CD14-positive monocyte (primary cell): ENCODE measurements at regions not wholly inside any gene's neighbourhood (a gene's known extent, or its start where the extent isn't known, plus 50 kb on each side); places are given as distances from the start of the nearest gene placed in this dataset.

Experiments used
- DNase-seq, 3 donors: peaks; one replicate each; pipeline ENCODE4 v3.0.0-alpha.2; 2011 to 2022
- H2AFZ ChIP-seq: 2 replicates; pipeline ENCODE4 v1.6.0; 2012; ENCODE audit warnings: mild to moderate bottlenecking, low read depth, low read length, inconsistent platforms; ENCODE audit not compliant: insufficient read depth, poor library complexity, severe bottlenecking
- H3K27ac ChIP-seq, 2 donors: 1 replicate in 1 of 2; 2 replicates in 1 of 2; pipeline ENCODE4 v1.5.1; 2012 to 2013; ENCODE audit warnings: low read length in 2 of 2, control low read depth in 1 of 2, inconsistent platforms in 1 of 2, low read depth in 1 of 2, mild to moderate bottlenecking in 1 of 2
- H3K27me3 ChIP-seq, 2 donors: one replicate each; pipeline versions ENCODE4 v1.6.0 to v1.6.1; 2011 to 2013; ENCODE audit warnings: low read length in 2 of 2; ENCODE audit not compliant: control insufficient read depth in 2 of 2, insufficient read depth in 2 of 2
- H3K36me3 ChIP-seq, 2 donors: replicated peaks in 1 of 2; 1 replicate in 1 of 2; 2 replicates in 1 of 2; pipeline versions ENCODE4 v1.5.1 to v1.6.1; 2012 to 2013; ENCODE audit warnings: low read length in 2 of 2, control low read depth in 1 of 2, inconsistent platforms in 1 of 2, mild to moderate bottlenecking in 1 of 2; ENCODE audit not compliant: insufficient read depth in 2 of 2, control insufficient read depth in 1 of 2
- H3K4me1 ChIP-seq, 2 donors: 1 replicate in 1 of 2; 2 replicates in 1 of 2; pipeline versions ENCODE4 v1.5.1 to v1.6.1; 2012 to 2013; ENCODE audit warnings: low read length in 2 of 2, control low read depth in 1 of 2, inconsistent platforms in 1 of 2, mild to moderate bottlenecking in 1 of 2, moderate library complexity in 1 of 2; ENCODE audit not compliant: insufficient read depth in 2 of 2, control insufficient read depth in 1 of 2
- H3K4me2 ChIP-seq: replicated peaks from 2 replicates; pipeline ENCODE3; 2012; ENCODE audit warnings: low read length, moderate library complexity, mild to moderate bottlenecking; ENCODE audit not compliant: poor library complexity, severe bottlenecking; ENCODE audit errors: extremely low read depth
- H3K4me3 ChIP-seq, 3 experiments: fragments of 200-600 bp in 1 of 3; sonication (generic) in 1 of 3; replicated peaks in 1 of 3; 1 replicate in 2 of 3; 2 replicates in 1 of 3; pipeline ENCODE4 v1.5.1; 2011 to 2013; ENCODE audit warnings: low read length in 3 of 3, mild to moderate bottlenecking in 3 of 3, control low read depth in 2 of 3, low read depth in 2 of 3, inconsistent platforms in 1 of 3, moderate library complexity in 1 of 3
- H3K79me2 ChIP-seq: 2 replicates; pipeline ENCODE4 v1.6.0; 2012; ENCODE audit warnings: mild to moderate bottlenecking, control low read depth, inconsistent platforms, low read length, moderate library complexity; ENCODE audit not compliant: insufficient read depth
- H3K9ac ChIP-seq: 2 replicates; pipeline ENCODE4 v1.6.0; 2017; ENCODE audit warnings: low read length, mild to moderate bottlenecking; ENCODE audit not compliant: insufficient read depth, poor library complexity, severe bottlenecking
- H3K9me3 ChIP-seq, 2 donors: replicated peaks in 1 of 2; 1 replicate in 1 of 2; 2 replicates in 1 of 2; pipeline versions ENCODE4 v1.5.1 to v1.6.1; 2012 to 2013; ENCODE audit warnings: low read length in 2 of 2, control low read depth in 1 of 2; ENCODE audit not compliant: control insufficient read depth in 1 of 2, insufficient read depth in 1 of 2
- H4K20me1 ChIP-seq: 2 replicates; pipeline ENCODE4 v1.6.0; 2012; ENCODE audit warnings: mild to moderate bottlenecking, low read length, control low read depth, moderate library complexity; ENCODE audit not compliant: insufficient read depth
- H3K27ac Mint-ChIP-seq, 7 donors: one replicate each; pipeline ENCODE4 v1.8.0; 2020; ENCODE audit warnings: mild to moderate bottlenecking in 7 of 7, mixed read lengths in 7 of 7, moderate library complexity in 6 of 7, inconsistent platforms in 2 of 7
- H3K27me3 Mint-ChIP-seq, 3 donors: one replicate each; pipeline ENCODE4 v1.8.0; 2021 to 2022; ENCODE audit warnings: low read depth in 3 of 3, mild to moderate bottlenecking in 3 of 3, mixed read lengths in 3 of 3, moderate library complexity in 3 of 3, inconsistent platforms in 1 of 3
- H3K36me3 Mint-ChIP-seq, 2 donors: one replicate each; pipeline ENCODE4 v1.8.0; 2020; ENCODE audit warnings: mixed read lengths in 2 of 2, inconsistent platforms in 1 of 2, mild to moderate bottlenecking in 1 of 2
- H3K4me1 Mint-ChIP-seq: one replicate; pipeline ENCODE4 v1.8.0; 2020; ENCODE audit warnings: mild to moderate bottlenecking, mixed read lengths
- H3K4me3 Mint-ChIP-seq, 2 donors: one replicate each; pipeline ENCODE4 v1.8.0; 2020; ENCODE audit warnings: mild to moderate bottlenecking in 2 of 2, mixed read lengths in 2 of 2, moderate library complexity in 1 of 2
- H3K9me3 Mint-ChIP-seq, 7 donors: one replicate each; pipeline ENCODE4 v1.8.0; 2020 to 2022; ENCODE audit warnings: mixed read lengths in 7 of 7, mild to moderate bottlenecking in 6 of 7, moderate library complexity in 6 of 7, inconsistent platforms in 2 of 7
- CTCF ChIP-seq: fragments of 200-600 bp; IDR thresholded peaks from one replicate; pipeline ENCODE4 v1.8.0; 2022; ENCODE audit warnings: antibody characterized with exemption, mild to moderate bottlenecking
- WGBS: methylation state at CpG from one replicate; pipeline ENCODE4 v1.1.5; 2013; ENCODE audit warnings: missing lambda C conversion rate; ENCODE audit not compliant: insufficient coverage; 5-methylcytosine and 5-hydroxymethylcytosine counted together
- intact Hi-C, 2 donors: fragments of 100-400 bp; cut with micrococcal nuclease; formaldehyde crosslinking; loops; one replicate each; pipeline versions ENCODE4 v1.15.0 to v1.15.1; 2023

GRCh38 chr6:86107985-86108384 is 465.3 kb upstream of the SYNCRIP start:
- Mint-ChIP-seq H3K36me3 (no peaks in the 10 kb centered on the region), H3K4me1 (no peaks in the 10 kb centered on the region), H3K27me3 (no peaks in the 10 kb centered on the region), H3K9me3 (peaks cover 0 to 10% (median 4%) of the 10 kb centered on the region in 7 donors), H3K4me3 (no peak overlapping the region), H3K27ac (no peak overlapping the region)
- no peak for TF ChIP-seq CTCF
- Histone ChIP-seq H2AFZ (no peak overlapping the region), H3K27me3 (no peaks in the 10 kb centered on the region), H3K79me2 (no peaks in the 10 kb centered on the region), H3K9ac (no peak overlapping the region), H3K27ac (no peak overlapping the region), H3K9me3 (peaks cover 11 to 15% of the 10 kb centered on the region in 2 donors), H3K4me2 (no peak overlapping the region), H4K20me1 (no peaks in the 10 kb centered on the region), H3K4me1 (no peaks in the 10 kb centered on the region), H3K36me3 (no peaks in the 10 kb centered on the region), H3K4me3 (no peak overlapping the region)
- intact Hi-C loops: no loop called here
- 67% methylated on average over 1 of the region's 2 CpGs for WGBS
- DNase-seq: no peak

DNA sequence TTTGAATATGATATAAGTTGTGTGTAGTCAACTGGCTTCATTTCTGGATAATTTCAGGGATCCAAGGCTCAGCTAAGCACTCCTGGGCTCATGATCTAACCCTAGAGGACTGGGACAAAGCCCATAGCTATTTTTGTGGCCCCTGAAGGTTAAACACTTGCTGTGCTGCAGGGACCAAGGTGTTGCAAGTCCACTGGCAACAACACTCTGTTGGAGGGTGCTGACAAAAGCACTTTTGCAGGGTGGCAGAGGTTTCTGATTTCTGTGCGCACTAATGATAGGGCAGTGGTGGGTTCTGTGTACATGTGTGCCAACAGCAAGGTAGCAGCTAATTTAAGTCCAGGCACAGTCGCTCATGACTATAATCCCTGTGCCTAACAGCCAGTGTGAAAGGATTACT is 445.3 kb upstream of the SYNCRIP start:
- no peak overlapping the region for H3K27ac ChIP-seq
- H3K4me1 ChIP-seq: no peaks in the 10 kb centered on the region
- peaks cover 0 to 4% (median 1%) of the 10 kb centered on the region in 3 donors for H3K27me3 Mint-ChIP-seq
- no peak overlapping the region for H3K4me2 ChIP-seq
- 100% methylated on average over 1 of the region's 2 CpGs for WGBS
- H3K27ac Mint-ChIP-seq: no peak overlapping the region
- H3K4me3 Mint-ChIP-seq: no peak overlapping the region
- TF ChIP-seq CTCF: no peak
- no peaks in the 10 kb centered on the region for H3K36me3 Mint-ChIP-seq
- H3K9me3 Mint-ChIP-seq: peaks cover 2 to 20% (median 9%) of the 10 kb centered on the region in 7 donors
- DNase-seq: no peak
- H3K27me3 ChIP-seq: no peaks in the 10 kb centered on the region
- H3K4me3 ChIP-seq: no peak overlapping the region
- peaks cover 8 to 26% of the 10 kb centered on the region in 2 donors for H3K9me3 ChIP-seq
- H3K9ac ChIP-seq: no peak overlapping the region
- H2AFZ ChIP-seq: no peak overlapping the region
- intact Hi-C loops: no loop called here
- H3K4me1 Mint-ChIP-seq: no peaks in the 10 kb centered on the region
- no peaks in the 10 kb centered on the region for H3K36me3 ChIP-seq
- no peaks in the 10 kb centered on the region for H3K79me2 ChIP-seq
- no peaks in the 10 kb centered on the region for H4K20me1 ChIP-seq
